Common myeloid progenitor, CD34-positive (primary cell): ENCODE measurements at regions not wholly inside any gene's neighbourhood (a gene's known extent, or its start where the extent isn't known, plus 50 kb on each side); places are given as distances from the start of the nearest gene placed in this dataset.

Experiments
- CTCF ChIA-PET: fragments of 350-600 bp; sonication (Branson Sonifier 250); formaldehyde crosslinking; loops from one replicate; lab custom pipeline; 2021; ENCODE audit warnings: antibody characterized with exemption; lab: Charles Lee
- POLR2A ChIA-PET: fragments of 350-600 bp; sonication (Branson Sonifier 250); formaldehyde crosslinking; loops from one replicate; lab custom pipeline; 2021; ENCODE audit warnings: antibody characterized with exemption; lab: Charles Lee
- DNase-seq, 3 donors: peaks; one replicate each; pipeline versions ENCODE4 v3.0.0 to v3.0.0-alpha.2; 2013
- H3K27ac ChIP-seq, 2 experiments: 1 replicate in 1 of 2; 2 replicates in 1 of 2; pipeline ENCODE4 v1.7.0; 2013; ENCODE audit warnings: inconsistent platforms in 2 of 2, low read length in 2 of 2, mild to moderate bottlenecking in 2 of 2, low read depth in 1 of 2, moderate library complexity in 1 of 2; ENCODE audit not compliant: severe bottlenecking in 2 of 2, insufficient read depth in 1 of 2, poor library complexity in 1 of 2
- H3K27me3 ChIP-seq, 5 experiments: replicated peaks in 2 of 5; 1 replicate in 3 of 5; 2 replicates in 2 of 5; pipeline versions ENCODE4 v1.6.1 to v1.7.0; 2013; ENCODE audit warnings: low read length in 4 of 5, mild to moderate bottlenecking in 2 of 5, moderate library complexity in 2 of 5, inconsistent platforms in 1 of 5; ENCODE audit not compliant: insufficient read depth in 5 of 5, control insufficient read depth in 4 of 5
- H3K36me3 ChIP-seq, 4 experiments: 1 replicate in 2 of 4; 2 replicates in 2 of 4; pipeline versions ENCODE4 v1.6.1 to v1.7.0; 2013; ENCODE audit warnings: low read length in 3 of 4, control low read depth in 1 of 4, mild to moderate bottlenecking in 1 of 4; ENCODE audit not compliant: control insufficient read depth in 4 of 4, insufficient read depth in 4 of 4
- H3K4me1 ChIP-seq, 4 experiments: 1 replicate in 3 of 4; 2 replicates in 1 of 4; pipeline versions ENCODE4 v1.6.1 to v1.7.1; 2013; ENCODE audit warnings: low read length in 3 of 4, mild to moderate bottlenecking in 3 of 4, control low read depth in 1 of 4, inconsistent platforms in 1 of 4, moderate library complexity in 1 of 4; ENCODE audit not compliant: control insufficient read depth in 4 of 4, insufficient read depth in 4 of 4; ENCODE audit errors: control extremely low read depth in 1 of 4
- H3K4me3 ChIP-seq, 7 experiments: 1 replicate in 4 of 7; 2 replicates in 3 of 7; pipeline versions ENCODE4 v1.5.1 to v1.7.0; 2013; ENCODE audit warnings: mild to moderate bottlenecking in 7 of 7, low read length in 6 of 7, moderate library complexity in 6 of 7, inconsistent platforms in 2 of 7, low read depth in 2 of 7, control low read depth in 1 of 7; ENCODE audit not compliant: insufficient read depth in 4 of 7, control insufficient read depth in 1 of 7; ENCODE audit errors: extremely low read depth in 1 of 7
- H3K9me3 ChIP-seq, 5 experiments: 1 replicate in 4 of 5; 2 replicates in 1 of 5; pipeline versions ENCODE4 v1.6.1 to v1.7.1; 2013; ENCODE audit warnings: low read length in 4 of 5, mild to moderate bottlenecking in 2 of 5, inconsistent platforms in 1 of 5, low read depth in 1 of 5, moderate library complexity in 1 of 5; ENCODE audit not compliant: control insufficient read depth in 4 of 5, insufficient read depth in 2 of 5; ENCODE audit errors: control extremely low read depth in 1 of 5
- WGBS: methylation state at CpG from one replicate; pipeline ENCODE4 v1.1.5; 2013; ENCODE audit not compliant: insufficient coverage; 5-methylcytosine and 5-hydroxymethylcytosine counted together

GRCh38 chr11:79510960-79511359 is 70.1 kb upstream of the TENM4 start:
- peaks cover 0 to 22% (median 3%) of the 10 kb centered on the region in 5 experiments for H3K27me3 ChIP-seq
- CTCF ChIA-PET: no interaction called here
- H3K36me3 ChIP-seq: no peaks in the 10 kb centered on the region
- H3K4me3 ChIP-seq: no peak overlapping the region
- H3K4me1 ChIP-seq: no peaks in the 10 kb centered on the region
- no peak overlapping the region for H3K27ac ChIP-seq
- peaks cover 0 to 4% (median 0%) of the 10 kb centered on the region in 5 experiments for H3K9me3 ChIP-seq
- no peak for DNase-seq
- WGBS: 49% methylated on average over 5 of the region's 9 CpGs
- POLR2A ChIA-PET: no interaction called here

GRCh38 chr11:79508461-79508860 is 67.6 kb upstream of the TENM4 start:
- 83% methylated on average over 2 of the region's 3 CpGs for WGBS
- Histone ChIP-seq H3K27me3 (peaks cover 0 to 27% (median 5%) of the 10 kb centered on the region in 5 experiments), H3K9me3 (no peaks in the 10 kb centered on the region), H3K4me3 (no peak overlapping the region), H3K36me3 (no peaks in the 10 kb centered on the region), H3K27ac (no peak overlapping the region), H3K4me1 (no peaks in the 10 kb centered on the region)
- no peak for DNase-seq
- ChIA-PET CTCF (no interaction called here), POLR2A (no interaction called here)

DNA sequence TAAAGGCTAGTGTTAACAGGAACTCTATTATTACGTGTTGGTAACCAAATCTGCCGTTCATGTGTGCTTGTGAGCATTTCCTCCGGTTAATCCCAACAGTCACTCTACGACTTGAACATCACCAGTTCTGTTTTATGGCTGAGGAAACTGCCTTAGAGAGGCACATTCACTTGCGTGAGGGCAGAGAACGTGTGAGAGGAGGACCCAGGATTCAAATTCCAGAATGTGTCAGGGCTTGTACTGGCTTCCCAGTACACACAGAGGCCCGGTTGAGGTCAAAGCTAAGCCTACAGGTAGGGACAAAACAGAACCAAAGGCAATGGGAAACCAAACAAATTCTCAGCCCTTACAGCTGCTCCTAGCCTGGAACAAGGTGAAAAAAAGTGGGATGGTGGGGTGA is 66.9 kb upstream of the TENM4 start:
- Histone ChIP-seq H3K4me3 (no peak overlapping the region), H3K27me3 (peaks cover 0 to 27% (median 5%) of the 10 kb centered on the region in 5 experiments), H3K27ac (no peak overlapping the region), H3K4me1 (no peaks in the 10 kb centered on the region), H3K9me3 (no peaks in the 10 kb centered on the region), H3K36me3 (no peaks in the 10 kb centered on the region)
- 48% methylated on average over 5 of the region's 7 CpGs for WGBS
- DNase-seq: no peak
- ChIA-PET CTCF (no interaction called here), POLR2A (no interaction called here)

DNA sequence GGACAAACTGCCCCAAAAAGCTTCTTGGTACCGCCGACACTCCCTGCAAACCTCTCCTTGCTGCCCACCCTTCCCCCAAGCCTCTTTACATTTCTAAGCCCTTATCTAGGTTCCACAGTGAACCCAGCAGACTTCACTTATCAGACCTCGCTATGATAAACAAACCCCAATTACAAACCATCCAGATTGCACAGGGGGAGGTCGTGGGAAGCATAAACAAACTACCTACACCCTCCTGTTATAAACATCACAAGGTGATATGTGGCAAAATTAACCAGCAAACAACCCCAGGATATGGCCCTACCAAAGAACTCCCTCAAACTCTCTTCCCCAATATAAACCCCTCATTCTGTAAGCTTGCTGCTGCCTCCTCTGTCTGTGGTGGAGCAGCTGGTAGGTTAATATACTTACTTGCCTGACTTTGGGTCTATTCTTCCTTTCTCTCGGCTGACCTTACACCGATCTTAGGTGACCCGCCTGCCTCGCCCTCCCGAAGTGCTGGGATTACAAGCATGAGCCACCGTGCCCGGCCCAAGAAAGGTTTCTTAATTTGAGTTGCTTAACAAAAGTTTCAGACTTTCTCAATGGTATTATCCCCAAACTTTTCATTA is 66.0 kb upstream of the TENM4 start:
- H3K4me1 ChIP-seq: no peaks in the 10 kb centered on the region
- H3K9me3 ChIP-seq: no peaks in the 10 kb centered on the region
- 58% methylated on average over 11 of the region's 11 CpGs for WGBS
- POLR2A ChIA-PET: no interaction called here
- H3K27me3 ChIP-seq: peaks cover 0 to 27% (median 5%) of the 10 kb centered on the region in 5 experiments
- H3K27ac ChIP-seq: no peak overlapping the region
- H3K36me3 ChIP-seq: no peaks in the 10 kb centered on the region
- H3K4me3 ChIP-seq: no peak overlapping the region
- DNase-seq: no peak
- CTCF ChIA-PET: no interaction called here

- Histone ChIP-seq H3K27me3 (peaks cover 0 to 27% (median 5%) of the 10 kb centered on the region in 5 experiments), H3K9me3 (no peaks in the 10 kb centered on the region), H3K4me3 (no peak overlapping the region), H3K36me3 (no peaks in the 10 kb centered on the region), H3K27ac (no peak overlapping the region), H3K4me1 (no peaks in the 10 kb centered on the region)
- POLR2A ChIA-PET: no interaction called here
- CTCF ChIA-PET: no interaction called here
- 77% methylated on average over 2 of the region's 3 CpGs for WGBS
- no peak for DNase-seq
These were observed 65.3 kb upstream of the TENM4 start for GRCh38 chr11:79506124-79506523.

DNA sequence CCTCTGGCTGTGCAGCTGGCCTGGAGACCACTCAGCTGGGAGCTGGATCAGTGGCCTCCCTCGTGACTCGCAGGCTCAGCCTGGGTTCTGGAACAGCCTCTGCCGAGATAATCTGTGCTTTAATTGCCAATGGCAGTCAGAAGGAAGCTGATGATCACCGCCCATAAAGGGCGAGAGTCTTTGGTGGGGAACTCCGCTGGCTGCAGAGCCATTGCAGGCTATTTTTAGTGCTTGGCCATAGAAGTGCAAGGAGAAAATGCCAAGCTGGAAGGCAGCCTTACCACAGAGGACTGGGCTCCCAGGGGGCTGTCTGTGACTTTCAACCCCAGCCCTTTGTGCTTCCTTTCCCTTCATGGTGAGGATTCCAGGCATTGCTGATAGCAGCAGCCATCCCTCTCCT is 62.2 kb upstream of the TENM4 start:
- CTCF ChIA-PET: no interaction called here
- 62% methylated on average over 6 of the region's 6 CpGs for WGBS

DNA sequence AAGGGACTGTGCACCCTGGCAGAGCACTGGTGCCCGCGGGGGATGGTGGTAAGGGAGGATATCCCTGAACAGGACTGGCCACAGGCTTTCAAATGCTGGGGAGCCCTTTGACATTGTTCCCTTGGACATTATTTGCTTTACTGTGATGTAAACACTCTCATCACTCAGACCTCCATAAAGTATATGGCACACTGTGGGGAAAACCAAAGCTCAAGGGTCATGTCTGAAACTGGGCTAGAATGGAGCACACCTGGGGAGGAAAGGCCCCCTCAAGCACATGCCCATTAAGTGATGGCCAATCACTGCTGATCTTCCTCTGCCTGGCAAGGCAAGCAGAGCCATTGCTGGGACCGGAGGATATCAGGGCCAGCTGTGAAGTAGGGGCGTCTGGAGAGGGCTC is 60.9 kb upstream of the TENM4 start:
- CTCF ChIA-PET: no interaction called here
- POLR2A ChIA-PET: no interaction called here
- Histone ChIP-seq H3K4me1 (no peaks in the 10 kb centered on the region), H3K9me3 (no peaks in the 10 kb centered on the region), H3K27me3 (peaks cover 0 to 10% (median under 1%) of the 10 kb centered on the region in 5 experiments), H3K4me3 (no peak overlapping the region), H3K27ac (no peak overlapping the region), H3K36me3 (no peaks in the 10 kb centered on the region)
- WGBS: 100% methylated on average over 4 of the region's 4 CpGs
- DNase-seq: no peak

More for the DNA sequence above, 62.2 kb upstream of the TENM4 start:
- POLR2A ChIA-PET: no interaction called here
- Histone ChIP-seq H3K4me1 (no peaks in the 10 kb centered on the region), H3K4me3 (no peak overlapping the region), H3K36me3 (no peaks in the 10 kb centered on the region), H3K9me3 (no peaks in the 10 kb centered on the region), H3K27me3 (peaks cover 0 to 20% (median 2%) of the 10 kb centered on the region in 5 experiments), H3K27ac (no peak overlapping the region)
- no peak for DNase-seq
